Spleen (tissue), 7 donors: ENCODE measurements at regions not wholly inside any gene's neighbourhood (a gene's known extent, or its start where the extent isn't known, plus 50 kb on each side); places are given as distances from the start of the nearest gene placed in this dataset.

ENCODE experiments used
- POLR2A ChIP-seq, 3 donors: fragments of 450-650 bp; IDR thresholded peaks; one replicate each; pipeline ENCODE4 v1.5.1; 2017; ENCODE audit warnings: antibody characterized with exemption in 3 of 3, mild to moderate bottlenecking in 1 of 3
- TF ChIP-seq, protein P1 (sequence below), 11 experiments: fragments of 200-600 bp in 7 of 11; fragments of 450-650 bp in 4 of 11; sonication (generic) in 4 of 11; IDR thresholded peaks in 8 of 11; conservative IDR thresholded peaks in 3 of 11; 1 replicate in 7 of 11; 2 replicates in 4 of 11; pipeline versions ENCODE4 v1.4.0 to v1.8.0; 2016 to 2021; ENCODE audit warnings: antibody characterized with exemption in 11 of 11, inconsistent platforms in 4 of 11, mild to moderate bottlenecking in 1 of 11
- donor health status: DM: no; HTN: no; CAD: no; lungs with moderate emphysema.
- donor health status: DM: no; HTN: no; CAD: no.
- donor health status: DM: no; HTN: no; CAD: no.

- no peak for TF ChIP-seq POLR2A (IDR thresholded peaks at IDR 0.05)
- TF ChIP-seq, protein P1, sequence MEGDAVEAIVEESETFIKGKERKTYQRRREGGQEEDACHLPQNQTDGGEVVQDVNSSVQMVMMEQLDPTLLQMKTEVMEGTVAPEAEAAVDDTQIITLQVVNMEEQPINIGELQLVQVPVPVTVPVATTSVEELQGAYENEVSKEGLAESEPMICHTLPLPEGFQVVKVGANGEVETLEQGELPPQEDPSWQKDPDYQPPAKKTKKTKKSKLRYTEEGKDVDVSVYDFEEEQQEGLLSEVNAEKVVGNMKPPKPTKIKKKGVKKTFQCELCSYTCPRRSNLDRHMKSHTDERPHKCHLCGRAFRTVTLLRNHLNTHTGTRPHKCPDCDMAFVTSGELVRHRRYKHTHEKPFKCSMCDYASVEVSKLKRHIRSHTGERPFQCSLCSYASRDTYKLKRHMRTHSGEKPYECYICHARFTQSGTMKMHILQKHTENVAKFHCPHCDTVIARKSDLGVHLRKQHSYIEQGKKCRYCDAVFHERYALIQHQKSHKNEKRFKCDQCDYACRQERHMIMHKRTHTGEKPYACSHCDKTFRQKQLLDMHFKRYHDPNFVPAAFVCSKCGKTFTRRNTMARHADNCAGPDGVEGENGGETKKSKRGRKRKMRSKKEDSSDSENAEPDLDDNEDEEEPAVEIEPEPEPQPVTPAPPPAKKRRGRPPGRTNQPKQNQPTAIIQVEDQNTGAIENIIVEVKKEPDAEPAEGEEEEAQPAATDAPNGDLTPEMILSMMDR (IDR thresholded peaks at IDR 0.05 in 8 of 11, conservative IDR thresholded peaks at IDR 0.05 in 3 of 11) = no peak
These were observed 85.3 kb downstream of the C3orf38 start for GRCh38 chr3:88235102-88235501.
